Trophoblast cell (in vitro differentiated cells and primary cell): ENCODE measurements at regions not wholly inside any gene's neighbourhood (a gene's known extent, or its start where the extent isn't known, plus 50 kb on each side); places are given as distances from the start of the nearest gene placed in this dataset.

Experiments
- DNase-seq, 2 donors: peaks; one replicate each; pipeline ENCODE4 v3.0.0-alpha.2; 2016
- H2AFZ ChIP-seq: 2 replicates; pipeline ENCODE4 v1.6.1; 2013; ENCODE audit warnings: low read length, moderate library complexity, mild to moderate bottlenecking; ENCODE audit not compliant: insufficient read depth, poor library complexity
- H2AK5ac ChIP-seq: 2 replicates; pipeline ENCODE4 v1.6.1; 2013; ENCODE audit warnings: mild to moderate bottlenecking, low read length
- H2BK120ac ChIP-seq: 2 replicates; pipeline ENCODE4 v1.6.1; 2013; ENCODE audit warnings: low read length, mild to moderate bottlenecking, moderate library complexity; ENCODE audit not compliant: insufficient read depth, poor library complexity
- H2BK12ac ChIP-seq: 2 replicates; pipeline ENCODE4 v1.6.1; 2013; ENCODE audit warnings: mild to moderate bottlenecking, low read length, moderate library complexity
- H2BK5ac ChIP-seq: 2 replicates; pipeline ENCODE4 v1.6.1; 2013; ENCODE audit warnings: low read length, low read depth, moderate library complexity, mild to moderate bottlenecking; ENCODE audit not compliant: poor library complexity
- H3K14ac ChIP-seq: 2 replicates; pipeline ENCODE4 v1.6.1; 2013; ENCODE audit warnings: mild to moderate bottlenecking, low read length
- H3K18ac ChIP-seq: 2 replicates; pipeline ENCODE4 v1.6.1; 2013; ENCODE audit warnings: mild to moderate bottlenecking, low read length
- H3K23ac ChIP-seq: 2 replicates; pipeline ENCODE4 v1.6.1; 2013; ENCODE audit warnings: low read length
- H3K27ac ChIP-seq: 2 replicates; pipeline ENCODE4 v1.5.1; 2013; ENCODE audit warnings: low read depth, mild to moderate bottlenecking, inconsistent platforms, low read length, moderate library complexity
- H3K27me3 ChIP-seq: 2 replicates; pipeline ENCODE4 v1.6.1; 2013; ENCODE audit warnings: inconsistent platforms, mild to moderate bottlenecking, low read length, moderate library complexity; ENCODE audit not compliant: insufficient read depth
- H3K36me3 ChIP-seq, 2 experiments: 1 replicate in 1 of 2; 2 replicates in 1 of 2; pipeline ENCODE4 v1.6.1; 2013; ENCODE audit warnings: low read length in 2 of 2, mild to moderate bottlenecking in 2 of 2, moderate library complexity in 1 of 2; ENCODE audit not compliant: insufficient read depth in 2 of 2, control insufficient read depth in 1 of 2
- H3K4ac ChIP-seq: 2 replicates; pipeline ENCODE4 v1.6.1; 2013; ENCODE audit warnings: low read depth, mild to moderate bottlenecking, low read length, moderate library complexity
- H3K4me1 ChIP-seq, 2 experiments: 1 replicate in 1 of 2; 2 replicates in 1 of 2; pipeline ENCODE4 v1.6.1; 2013; ENCODE audit warnings: low read length in 2 of 2, mild to moderate bottlenecking in 2 of 2, moderate library complexity in 1 of 2; ENCODE audit not compliant: insufficient read depth in 2 of 2, control insufficient read depth in 1 of 2
- H3K4me2 ChIP-seq: 2 replicates; pipeline ENCODE4 v1.6.1; 2013; ENCODE audit warnings: inconsistent platforms, mild to moderate bottlenecking, low read length, moderate library complexity
- H3K4me3 ChIP-seq: 2 replicates; pipeline ENCODE4 v1.5.1; 2013; ENCODE audit warnings: mild to moderate bottlenecking, low read depth, low read length, inconsistent platforms
- H3K79me1 ChIP-seq: one replicate; pipeline ENCODE4 v1.6.1; 2013; ENCODE audit warnings: low read length
- H3K79me2 ChIP-seq: 2 replicates; pipeline ENCODE4 v1.6.1; 2013; ENCODE audit warnings: low read length, mild to moderate bottlenecking; ENCODE audit not compliant: control insufficient read depth, insufficient read depth, poor library complexity
- H3K9ac ChIP-seq: 2 replicates; pipeline ENCODE4 v1.6.1; 2013; ENCODE audit warnings: mild to moderate bottlenecking, low read length
- H3K9me3 ChIP-seq: 2 replicates; pipeline ENCODE4 v1.6.1; 2013; ENCODE audit warnings: low read depth, mild to moderate bottlenecking, control low read depth, inconsistent platforms, low read length; ENCODE audit not compliant: insufficient read depth
- H4K12ac ChIP-seq: 2 replicates; pipeline ENCODE4 v1.6.1; 2013; ENCODE audit warnings: low read depth, mild to moderate bottlenecking, low read length, moderate library complexity
- H4K8ac ChIP-seq: 2 replicates; pipeline ENCODE4 v1.6.1; 2013; ENCODE audit warnings: low read depth, mild to moderate bottlenecking, low read length, moderate library complexity
- H4K91ac ChIP-seq: one replicate; pipeline ENCODE4 v1.6.1; 2013; ENCODE audit warnings: low read depth, mild to moderate bottlenecking, low read length, moderate library complexity
- WGBS: extraction: QIAGEN DNeasy Blood & Tissue Kit; methylation state at CpG from one replicate; pipeline ENCODE4 v1.1.7; 2013; ENCODE audit warnings: missing lambda C conversion rate; ENCODE audit not compliant: insufficient read length, insufficient coverage; ENCODE audit errors: extremely low coverage; 5-methylcytosine and 5-hydroxymethylcytosine counted together

GRCh38 chr12:18148961-18149360 is 59.0 kb upstream of the RERGL start:
- H3K4me3 ChIP-seq: no peak overlapping the region
- no peak overlapping the region for H2BK120ac ChIP-seq
- no CpG with 5 or more reads among the region's 2 CpGs for WGBS
- no peak overlapping the region for H4K12ac ChIP-seq
- H3K4me1 ChIP-seq: no peaks in the 10 kb centered on the region
- no peak overlapping the region for H3K27ac ChIP-seq
- H3K36me3 ChIP-seq: no peaks in the 10 kb centered on the region
- H3K23ac ChIP-seq: no peak overlapping the region
- no peak overlapping the region for H4K8ac ChIP-seq
- H3K4ac ChIP-seq: no peak overlapping the region
- no peak for DNase-seq
- no peaks in the 10 kb centered on the region for H3K9me3 ChIP-seq
- H3K14ac ChIP-seq: no peak overlapping the region
- no peak overlapping the region for H2BK12ac ChIP-seq
- no peak overlapping the region for H2AFZ ChIP-seq
- H3K79me2 ChIP-seq: no peaks in the 10 kb centered on the region
- H4K91ac ChIP-seq: no peak overlapping the region
- no peak overlapping the region for H3K18ac ChIP-seq
- H3K79me1 ChIP-seq: no peaks in the 10 kb centered on the region
- H3K27me3 ChIP-seq: no peaks in the 10 kb centered on the region
- H3K9ac ChIP-seq: no peak overlapping the region
- H2BK5ac ChIP-seq: no peak overlapping the region
- H3K4me2 ChIP-seq: no peak overlapping the region
- H2AK5ac ChIP-seq: no peak overlapping the region

- Histone ChIP-seq H3K79me2 (no peaks in the 10 kb centered on the region), H2AK5ac (no peak overlapping the region), H3K9me3 (no peaks in the 10 kb centered on the region), H2BK5ac (no peak overlapping the region), H4K8ac (no peak overlapping the region), H2AFZ (no peak overlapping the region), H3K14ac (no peak overlapping the region), H3K36me3 (no peaks in the 10 kb centered on the region), H3K27ac (no peak overlapping the region), H3K4me3 (no peak overlapping the region), H3K4me2 (no peak overlapping the region), H2BK120ac (no peak overlapping the region), H3K4ac (no peak overlapping the region), H3K23ac (no peak overlapping the region), H2BK12ac (no peak overlapping the region), H3K79me1 (no peaks in the 10 kb centered on the region), H4K91ac (no peak overlapping the region), H3K18ac (no peak overlapping the region), H3K9ac (no peak overlapping the region), H3K27me3 (no peaks in the 10 kb centered on the region), H4K12ac (no peak overlapping the region), H3K4me1 (no peaks in the 10 kb centered on the region)
- DNase-seq: peak in 1 of 2 donors; percentile 3
- WGBS: no CpG with 5 or more reads among the region's 3 CpGs
Observed at GRCh38 chr12:18146363-18146762, 56.4 kb upstream of the RERGL start.

GRCh38 chr12:18145924-18146323 is 55.9 kb upstream of the RERGL start:
- no peak overlapping the region for H3K18ac ChIP-seq
- no peak overlapping the region for H4K12ac ChIP-seq
- H3K9ac ChIP-seq: no peak overlapping the region
- no peaks in the 10 kb centered on the region for H3K4me1 ChIP-seq
- no peak overlapping the region for H2BK120ac ChIP-seq
- no peak overlapping the region for H2BK12ac ChIP-seq
- H3K79me1 ChIP-seq: no peaks in the 10 kb centered on the region
- no peak overlapping the region for H3K27ac ChIP-seq
- H3K9me3 ChIP-seq: no peaks in the 10 kb centered on the region
- no peak overlapping the region for H3K14ac ChIP-seq
- no peak overlapping the region for H4K8ac ChIP-seq
- no peaks in the 10 kb centered on the region for H3K79me2 ChIP-seq
- no peak overlapping the region for H3K4me2 ChIP-seq
- no peak overlapping the region for H2BK5ac ChIP-seq
- H3K27me3 ChIP-seq: no peaks in the 10 kb centered on the region
- no peak overlapping the region for H2AFZ ChIP-seq
- no peak overlapping the region for H4K91ac ChIP-seq
- no peak overlapping the region for H3K4me3 ChIP-seq
- no peak overlapping the region for H3K4ac ChIP-seq
- no peak overlapping the region for H2AK5ac ChIP-seq
- WGBS: no CpG with 5 or more reads among the region's 3 CpGs
- no peak for DNase-seq
- no peaks in the 10 kb centered on the region for H3K36me3 ChIP-seq
- H3K23ac ChIP-seq: no peak overlapping the region

GRCh38 chr12:18141048-18141982 is 51.3 kb upstream of the RERGL start:
- H3K27me3 ChIP-seq: no peaks in the 10 kb centered on the region
- H3K14ac ChIP-seq: no peak overlapping the region
- no peak overlapping the region for H3K4me3 ChIP-seq
- H3K9me3 ChIP-seq: no peaks in the 10 kb centered on the region
- no peak overlapping the region for H4K12ac ChIP-seq
- no peak overlapping the region for H2BK12ac ChIP-seq
- no CpG with 5 or more reads among the region's 4 CpGs for WGBS
- no peaks in the 10 kb centered on the region for H3K36me3 ChIP-seq
- H3K27ac ChIP-seq: no peak overlapping the region
- H4K8ac ChIP-seq: no peak overlapping the region
- H2BK120ac ChIP-seq: no peak overlapping the region
- no peak overlapping the region for H3K4ac ChIP-seq
- H2BK5ac ChIP-seq: no peak overlapping the region
- DNase-seq: no peak
- H2AK5ac ChIP-seq: no peak overlapping the region
- H3K79me2 ChIP-seq: no peaks in the 10 kb centered on the region
- H3K23ac ChIP-seq: no peak overlapping the region
- no peaks in the 10 kb centered on the region for H3K79me1 ChIP-seq
- no peak overlapping the region for H2AFZ ChIP-seq
- H3K4me1 ChIP-seq: no peaks in the 10 kb centered on the region
- no peak overlapping the region for H3K18ac ChIP-seq
- no peak overlapping the region for H3K4me2 ChIP-seq
- no peak overlapping the region for H4K91ac ChIP-seq
- H3K9ac ChIP-seq: no peak overlapping the region
